ENCODE measurements at regions not wholly inside any gene's neighbourhood (a gene's known extent, or its start where the extent isn't known, plus 50 kb on each side); places are given as distances from the start of the nearest gene placed in this dataset.

DNA sequence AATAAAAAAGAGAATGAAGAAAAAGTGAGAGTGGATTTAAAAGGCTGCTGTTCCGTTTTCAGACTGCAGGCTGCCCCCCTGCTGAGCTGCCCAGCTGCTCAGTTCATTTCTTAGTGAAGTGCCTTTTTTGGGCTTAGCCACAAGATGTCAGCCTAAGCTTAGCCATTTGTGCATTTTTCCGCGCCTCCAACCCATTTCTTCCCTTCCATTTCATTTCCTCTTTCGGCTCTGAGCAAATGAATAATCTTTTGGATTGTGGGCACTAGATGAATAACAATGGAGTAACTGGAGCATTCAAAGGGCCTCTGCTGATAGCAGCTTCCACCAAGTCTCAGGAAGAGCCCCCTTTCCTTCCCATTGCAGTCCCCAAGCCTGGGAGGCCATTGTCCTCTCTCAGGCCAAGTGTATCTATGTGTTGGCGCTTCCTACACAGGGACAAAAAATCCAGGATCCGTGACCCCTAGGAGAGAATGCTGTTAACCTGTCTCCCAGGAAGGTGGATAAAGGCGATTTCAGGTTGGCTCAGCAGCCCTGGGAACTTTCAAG, 83.5 kb upstream of the SPTLC3 start:
- intact Hi-C loops (cut with DNase I; ENCODE audit: low total_unique reads), result no loop called here
- peak in 1 of 2 donors; percentile 17 for DNase-seq (ENCODE audit: low spot score in 2 of 2)
- no peak overlapping the region for H3K4me3 ChIP-seq (ENCODE audit: low read depth, poor library complexity, severe bottlenecking)
- WGBS, 2 donors, result 34 to 37% methylated on average over 7 of the region's 7 CpGs
- TF ChIP-seq CTCF (IDR thresholded peaks at IDR 0.05) (peak in 1 of 3 donors; percentile 46), POLR2A (IDR thresholded peaks at IDR 0.05) (no peak)

GRCh38 chr20:12925863-12926793, 82.6 kb upstream of the SPTLC3 start:
- no peak for DNase-seq (ENCODE audit: low spot score in 2 of 2)
- TF ChIP-seq CTCF (IDR thresholded peaks at IDR 0.05) (no peak), POLR2A (IDR thresholded peaks at IDR 0.05) (no peak)
- no peak overlapping the region for H3K4me3 ChIP-seq (ENCODE audit: low read depth, poor library complexity, severe bottlenecking)
- intact Hi-C loops (cut with DNase I; ENCODE audit: low total_unique reads), result no loop called here
- 77 to 78% methylated on average over 9 of the region's 9 CpGs for WGBS, 2 donors

DNA sequence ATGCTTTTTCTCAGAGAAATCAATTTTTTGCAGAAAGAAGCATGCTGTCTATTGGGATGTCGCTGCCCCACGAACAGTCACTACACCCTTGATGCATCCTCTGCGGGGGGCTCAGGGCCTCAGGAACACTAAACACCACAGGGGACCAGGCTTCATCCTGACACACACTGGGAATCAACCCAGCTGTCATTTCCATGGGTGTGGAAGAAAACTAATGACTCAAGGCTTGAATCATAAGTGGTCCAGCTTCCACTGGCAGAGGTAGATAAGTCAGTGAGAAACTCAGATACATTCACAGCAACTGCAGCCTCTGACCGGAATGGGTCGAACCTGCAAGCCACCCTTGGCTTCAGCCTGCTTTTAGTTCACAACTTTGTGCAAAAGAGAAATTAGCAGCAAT, 81.3 kb upstream of the SPTLC3 start:
- no peak for DNase-seq (ENCODE audit: low spot score in 2 of 2)
- intact Hi-C loops (cut with DNase I; ENCODE audit: low total_unique reads), result no loop called here
- TF ChIP-seq POLR2A (IDR thresholded peaks at IDR 0.05) (no peak), CTCF (IDR thresholded peaks at IDR 0.05) (no peak)
- H3K4me3 ChIP-seq (ENCODE audit: low read depth, poor library complexity, severe bottlenecking), result no peak overlapping the region
- 80 to 90% methylated on average over 5 of the region's 5 CpGs for WGBS, 2 donors

DNA sequence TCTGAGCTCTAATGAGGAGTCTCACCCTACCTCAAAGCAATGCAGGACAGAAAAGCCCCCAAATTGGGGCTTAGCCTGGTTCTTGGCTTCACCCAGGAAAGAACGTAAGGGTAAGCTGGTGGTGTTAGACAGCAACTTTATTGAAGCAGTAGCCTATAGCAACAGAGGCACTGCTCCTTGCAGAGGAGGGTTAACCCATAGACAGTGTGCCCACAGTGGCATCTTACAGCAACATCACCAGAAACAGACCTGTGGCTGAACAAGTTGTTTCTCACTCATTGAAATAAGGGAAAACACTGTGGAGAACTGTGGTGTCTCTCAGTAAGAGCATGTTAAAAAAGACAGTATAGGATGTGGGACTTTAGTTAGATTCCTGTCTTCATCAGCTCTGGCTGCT, 80.4 kb upstream of the SPTLC3 start:
- DNase-seq (ENCODE audit: low spot score in 2 of 2), result no peak
- TF ChIP-seq POLR2A (IDR thresholded peaks at IDR 0.05) (no peak), CTCF (IDR thresholded peaks at IDR 0.05) (no peak)
- intact Hi-C loops (cut with DNase I; ENCODE audit: low total_unique reads), result no loop called here
- H3K4me3 ChIP-seq (ENCODE audit: low read depth, poor library complexity, severe bottlenecking), result no peak overlapping the region
- 86 to 100% methylated on average over 1 of the region's 1 CpG for WGBS, 2 donors

- intact Hi-C loops (cut with DNase I; ENCODE audit: low total_unique reads), result no loop called here
- 65 to 67% methylated on average over 4 of the region's 4 CpGs for WGBS, 2 donors
- DNase-seq (ENCODE audit: low spot score in 2 of 2), result no peak
These were observed 79.9 kb upstream of the SPTLC3 start for GRCh38 chr20:12928755-12929401.

More at GRCh38 chr20:12928755-12929401, 79.9 kb upstream of the SPTLC3 start:
- TF ChIP-seq CTCF (IDR thresholded peaks at IDR 0.05), result no peak
- no peak for TF ChIP-seq POLR2A (IDR thresholded peaks at IDR 0.05)
- no peak overlapping the region for H3K4me3 ChIP-seq (ENCODE audit: low read depth, poor library complexity, severe bottlenecking)

Data from lower leg skin (tissue), 4 donors.